ENCODE measurements at regions not wholly inside any gene's neighbourhood (a gene's known extent, or its start where the extent isn't known, plus 50 kb on each side); places are given as distances from the start of the nearest gene placed in this dataset.

DNA sequence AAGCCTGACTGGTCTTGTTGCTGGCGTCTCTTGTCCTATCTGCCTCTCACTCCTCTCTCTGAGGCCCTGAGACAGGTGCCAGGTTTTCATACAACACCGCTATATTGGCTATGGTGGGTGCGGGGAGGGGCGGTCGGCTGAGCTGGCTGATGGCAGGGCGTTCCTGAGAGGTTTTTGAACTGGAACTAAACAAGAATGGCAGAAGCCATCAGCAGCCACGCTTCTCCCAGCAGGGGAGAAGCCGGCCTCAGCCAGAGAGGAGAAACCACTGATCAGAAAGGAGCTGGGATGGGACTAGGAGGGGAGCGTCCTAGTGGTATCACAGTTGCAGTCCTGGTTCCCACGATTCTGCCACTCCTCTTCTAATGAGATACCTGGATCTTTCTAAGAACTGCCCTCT is 89.9 kb upstream of the PRR23E start:
- TF ChIP-seq ZNF274 (IDR thresholded peaks at IDR 0.05; ENCODE audit: low read depth, low read length): no peak
- TF ChIP-seq SUZ12 (IDR thresholded peaks at IDR 0.05; ENCODE audit: extremely low read depth, insufficient read depth, insufficient read length): no peak

Measured in NT2/D1 (cell line).